GM21717 (cell line): ENCODE measurements at regions not wholly inside any gene's neighbourhood (a gene's known extent, or its start where the extent isn't known, plus 50 kb on each side); places are given as distances from the start of the nearest gene placed in this dataset.
"Not testable (repeated sequence)": the region's sequence is repeated elsewhere in the genome, so short reads cannot be mapped to it uniquely, and the experiment has no call there.

ENCODE experiments used
- ATAC-seq: cut with Tn5 transposase; IDR thresholded peaks from one replicate; pipeline ENCODE4 v1.9.1; 2021; ENCODE audit warnings: mild to moderate bottlenecking, moderate library complexity; ENCODE audit not compliant: unreplicated experiment

- ATAC-seq: no peak
These were observed 88.2 kb downstream of the KLHL28 start for GRCh38 chr14:44873536-44873935.

GRCh38 chr14:44866770-44867169, 95.0 kb downstream of the KLHL28 start:
- no peak for ATAC-seq

GRCh38 chr14:44866322-44866721, 95.4 kb downstream of the KLHL28 start:
- no peak for ATAC-seq

GRCh38 chr14:44863271-44863670, 98.5 kb downstream of the KLHL28 start:
- ATAC-seq: no peak

- no peak for ATAC-seq
These were observed 107.6 kb downstream of the KLHL28 start for GRCh38 chr14:44854114-44854513.

GRCh38 chr14:44847526-44848309, 114.0 kb downstream of the KLHL28 start:
- ATAC-seq: no peak

- peak; percentile 67 for ATAC-seq
These were observed 115.4 kb downstream of the KLHL28 start for GRCh38 chr14:44846232-44846824.

GRCh38 chr14:44835928-44836327, 125.8 kb downstream of the KLHL28 start:
- not testable (repeated sequence) for ATAC-seq

GRCh38 chr14:44833376-44834060, 128.2 kb downstream of the KLHL28 start:
- ATAC-seq: no peak

- no peak for ATAC-seq
These were observed 131.4 kb downstream of the KLHL28 start for GRCh38 chr14:44830371-44830770.

- ATAC-seq: no peak
These were observed 132.7 kb downstream of the KLHL28 start for GRCh38 chr14:44829021-44829420.

- ATAC-seq: no peak
These were observed 133.7 kb downstream of the KLHL28 start for GRCh38 chr14:44828023-44828422.

- no peak for ATAC-seq
These were observed 141.3 kb downstream of the KLHL28 start for GRCh38 chr14:44820230-44820964.

GRCh38 chr14:44814196-44814595, 147.6 kb downstream of the KLHL28 start:
- no peak for ATAC-seq

- ATAC-seq: no peak
These were observed 149.1 kb downstream of the KLHL28 start for GRCh38 chr14:44812672-44813071.

- no peak for ATAC-seq
These were observed 157.4 kb downstream of the KLHL28 start for GRCh38 chr14:44804391-44804790.

- peak; percentile 85 for ATAC-seq
These were observed 158.4 kb downstream of the KLHL28 start for GRCh38 chr14:44803239-44803905.

GRCh38 chr14:44798386-44799242, 163.1 kb downstream of the KLHL28 start:
- no peak for ATAC-seq

- ATAC-seq: no peak
These were observed 166.0 kb downstream of the KLHL28 start for GRCh38 chr14:44795725-44796124.

- no peak for ATAC-seq
These were observed 170.0 kb downstream of the KLHL28 start for GRCh38 chr14:44791730-44792129.
